ENCODE measurements at regions not wholly inside any gene's neighbourhood (a gene's known extent, or its start where the extent isn't known, plus 50 kb on each side); places are given as distances from the start of the nearest gene placed in this dataset.

- Histone ChIP-seq H3K4me3 (no peak overlapping the region), H3K4me1 (no peaks in the 10 kb centered on the region), H3K9me3 (no peaks in the 10 kb centered on the region), H3K36me3 (no peaks in the 10 kb centered on the region), H3K27ac (no peak overlapping the region), H3K27me3 (no peaks in the 10 kb centered on the region)
- DNase-seq, result no peak
- intact Hi-C loops (cut with DNase I), result no loop called here
- ATAC-seq, result no peak
- TF ChIP-seq CTCF (IDR thresholded peaks at IDR 0.05), result no peak
These were observed 490.0 kb downstream of the PCDH20 start for GRCh38 chr13:60925686-60926085.

- Histone ChIP-seq H3K36me3 (no peaks in the 10 kb centered on the region), H3K4me1 (no peaks in the 10 kb centered on the region), H3K27ac (no peak overlapping the region), H3K9me3 (no peaks in the 10 kb centered on the region), H3K4me3 (no peak overlapping the region), H3K27me3 (no peaks in the 10 kb centered on the region)
- no peak for TF ChIP-seq CTCF (IDR thresholded peaks at IDR 0.05)
- ATAC-seq (no peak), DNase-seq (no peak)
- intact Hi-C loops (cut with DNase I), result no loop called here
These were observed 490.8 kb downstream of the PCDH20 start for GRCh38 chr13:60924856-60925255.

DNA sequence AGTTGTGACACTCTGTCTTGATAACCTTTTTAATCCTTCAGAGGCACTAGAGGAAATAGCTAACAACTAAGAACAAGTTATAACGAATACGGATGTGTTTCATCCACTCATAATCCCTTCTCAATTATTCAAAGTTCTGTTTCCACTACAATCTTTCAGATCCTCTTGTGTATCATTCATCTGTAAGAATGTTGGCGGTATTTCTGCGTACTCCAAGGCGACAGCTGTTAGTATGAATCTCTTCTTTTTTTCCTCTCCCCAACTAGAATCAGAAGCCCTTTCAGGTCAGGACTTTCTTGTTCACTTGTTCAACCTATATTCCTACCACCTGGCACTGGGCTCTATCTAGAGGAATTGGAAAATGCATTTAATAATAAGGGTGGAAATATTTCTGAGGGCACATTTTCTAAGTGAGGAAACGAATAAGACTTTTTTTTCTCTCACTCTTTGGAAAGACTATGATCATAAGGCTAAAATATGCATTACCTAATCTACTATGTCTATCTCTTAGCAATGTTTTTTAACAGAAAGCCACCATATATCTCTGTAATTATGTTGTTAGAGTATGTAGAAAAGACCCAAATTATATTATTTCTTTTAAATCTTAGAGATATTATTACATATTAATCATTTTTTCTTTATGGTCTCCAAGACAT, 492.9 kb downstream of the PCDH20 start:
- no peaks in the 10 kb centered on the region for H3K9me3 ChIP-seq
- no peak overlapping the region for H3K27ac ChIP-seq
- no peaks in the 10 kb centered on the region for H3K4me1 ChIP-seq
- no peak overlapping the region for H3K4me3 ChIP-seq
- ATAC-seq (no peak), DNase-seq (no peak)
- TF ChIP-seq CTCF (IDR thresholded peaks at IDR 0.05), result no peak
- no peaks in the 10 kb centered on the region for H3K27me3 ChIP-seq
- intact Hi-C loops (cut with DNase I), result no loop called here
- H3K36me3 ChIP-seq, result no peaks in the 10 kb centered on the region

DNA sequence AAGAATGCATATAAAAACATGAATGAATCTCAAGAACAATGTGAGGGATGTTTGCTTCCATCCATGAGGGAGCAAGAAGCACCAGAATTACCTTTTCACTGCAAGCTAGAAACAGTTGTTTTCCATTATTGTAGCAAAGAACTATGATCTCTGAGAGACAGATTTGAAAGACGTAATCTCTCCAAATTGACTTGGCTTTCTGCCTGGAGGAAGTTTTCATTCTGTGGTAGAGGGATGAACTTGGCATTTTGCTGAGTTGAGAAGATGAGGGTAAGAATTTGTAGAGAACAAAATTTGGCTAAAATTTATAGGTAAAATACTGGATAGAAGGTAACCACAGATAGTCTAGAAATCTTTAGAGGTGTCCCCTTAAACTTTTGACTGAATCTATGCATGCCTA, 496.8 kb downstream of the TDRD3 start:
- H3K4me3 ChIP-seq, result no peak overlapping the region
- H3K4me1 ChIP-seq, result no peaks in the 10 kb centered on the region
- H3K27me3 ChIP-seq, result no peaks in the 10 kb centered on the region
- H3K9me3 ChIP-seq, result no peaks in the 10 kb centered on the region
- no peak overlapping the region for H3K27ac ChIP-seq
- no peak for DNase-seq
- no peak for ATAC-seq
- TF ChIP-seq CTCF (IDR thresholded peaks at IDR 0.05), result no peak
- intact Hi-C loops (cut with DNase I), result no loop called here
- no peaks in the 10 kb centered on the region for H3K36me3 ChIP-seq

DNA sequence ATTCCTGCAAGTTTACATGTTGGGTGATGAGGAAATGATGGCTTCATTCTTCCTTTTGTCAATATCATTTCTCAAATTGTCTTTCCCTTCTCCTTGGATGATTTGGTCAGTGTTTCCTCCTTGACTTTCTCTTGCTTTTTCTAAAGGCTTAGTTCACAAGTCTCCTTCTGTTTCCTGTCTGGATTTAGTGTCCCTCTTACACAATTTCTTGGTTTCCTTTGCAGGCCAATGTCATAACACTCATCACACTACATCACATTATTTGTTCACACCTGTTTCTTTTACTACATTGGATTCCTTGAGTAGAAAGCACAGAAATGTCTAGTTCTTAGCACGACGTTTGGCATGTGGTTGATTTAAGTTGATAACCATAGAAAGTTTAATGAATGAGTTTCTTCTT, 490.7 kb downstream of the TDRD3 start:
- Histone ChIP-seq H3K36me3 (no peaks in the 10 kb centered on the region), H3K4me1 (no peaks in the 10 kb centered on the region), H3K27me3 (no peaks in the 10 kb centered on the region), H3K9me3 (no peaks in the 10 kb centered on the region), H3K27ac (no peak overlapping the region), H3K4me3 (no peak overlapping the region)
- DNase-seq, result no peak
- no peak for ATAC-seq
- intact Hi-C loops (cut with DNase I), result no loop called here
- TF ChIP-seq CTCF (IDR thresholded peaks at IDR 0.05), result no peak

DNA sequence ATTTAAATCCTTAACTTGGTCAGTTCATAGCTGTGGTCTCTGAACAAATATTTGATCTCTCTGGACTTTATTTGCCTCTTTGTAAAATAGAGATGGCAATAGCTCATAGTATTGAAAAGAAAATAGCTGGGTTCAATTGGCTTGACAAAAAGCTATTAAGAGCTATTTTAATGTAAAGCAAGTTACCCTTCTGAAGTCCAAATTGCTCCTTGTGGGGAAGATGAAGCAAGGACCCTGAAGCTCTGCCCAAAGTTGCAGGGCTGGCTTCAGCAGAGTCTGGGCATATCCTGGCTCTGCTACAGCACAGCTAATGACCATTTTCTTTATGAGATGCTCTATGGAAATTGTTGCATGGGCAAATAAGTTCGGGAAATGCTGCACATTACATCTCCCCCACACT, 484.5 kb downstream of the TDRD3 start:
- DNase-seq (no peak), ATAC-seq (no peak)
- H3K4me1 ChIP-seq, result no peaks in the 10 kb centered on the region
- intact Hi-C loops (cut with DNase I), result no loop called here
- no peaks in the 10 kb centered on the region for H3K27me3 ChIP-seq
- H3K4me3 ChIP-seq, result no peak overlapping the region
- H3K27ac ChIP-seq, result no peak overlapping the region
- no peak for TF ChIP-seq CTCF (IDR thresholded peaks at IDR 0.05)
- H3K9me3 ChIP-seq, result no peaks in the 10 kb centered on the region
- no peaks in the 10 kb centered on the region for H3K36me3 ChIP-seq

All from upper lobe of right lung (tissue), 1 donor.